ENCODE measurements at regions not wholly inside any gene's neighbourhood (a gene's known extent, or its start where the extent isn't known, plus 50 kb on each side); places are given as distances from the start of the nearest gene placed in this dataset.

GRCh38 chrX:54695816-54696487 lies 102.1 kb downstream of the ITIH6 start:
- Histone ChIP-seq H3K9ac (ENCODE audit: low read length) (no peak overlapping the region), H3K9me3 (ENCODE audit: low read length) (no peaks in the 10 kb centered on the region), H3K27me3 (ENCODE audit: control insufficient read depth in 1 of 2, insufficient read depth in 2 of 2, low read length in 2 of 2) (no peaks in the 10 kb centered on the region), H3K4me3 (ENCODE audit: low read depth in 1 of 2, low read length in 2 of 2) (no peak overlapping the region), H3K36me3 (ENCODE audit: insufficient read depth, low read length) (no peaks in the 10 kb centered on the region), H3K4me1 (ENCODE audit: insufficient read depth, low read length) (no peaks in the 10 kb centered on the region), H3K27ac (ENCODE audit: low read depth, low read length) (no peak overlapping the region)
